ENCODE measurements at regions not wholly inside any gene's neighbourhood (a gene's known extent, or its start where the extent isn't known, plus 50 kb on each side); places are given as distances from the start of the nearest gene placed in this dataset.

DNA sequence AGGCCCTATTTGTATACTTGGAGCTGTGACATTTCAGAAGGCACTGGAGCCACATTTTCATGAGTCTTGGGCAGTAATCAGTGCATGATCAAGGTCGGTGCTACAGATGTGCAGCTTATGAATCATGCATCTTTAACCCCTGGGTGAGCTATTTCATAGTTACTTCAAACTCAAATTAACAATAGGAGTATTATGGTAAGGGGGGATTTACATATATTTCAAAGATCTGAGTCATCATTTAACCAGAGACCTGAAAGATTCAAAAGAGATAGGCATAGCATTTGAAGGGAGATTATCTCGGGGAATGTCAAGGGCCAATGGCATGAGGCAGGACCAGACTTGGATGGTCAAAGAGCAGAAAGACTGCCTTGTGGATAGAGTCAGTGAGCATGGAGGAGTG is 169.0 kb upstream of the GRIN3A start:
- Mint-ChIP-seq H3K9me3 (ENCODE audit: low read depth) (no peaks in the 10 kb centered on the region), H3K27ac (no peak overlapping the region), H3K36me3 (ENCODE audit: insufficient read depth) (no peaks in the 10 kb centered on the region), H3K27me3 (no peaks in the 10 kb centered on the region), H3K4me3 (ENCODE audit: low read depth) (no peak overlapping the region), H3K4me1 (ENCODE audit: low read depth) (no peaks in the 10 kb centered on the region)
- TF ChIP-seq CTCF (IDR thresholded peaks at IDR 0.05; ENCODE audit: unreplicated experiment): no peak
- no peak for DNase-seq (ENCODE audit: low spot score, unreplicated experiment)

DNA sequence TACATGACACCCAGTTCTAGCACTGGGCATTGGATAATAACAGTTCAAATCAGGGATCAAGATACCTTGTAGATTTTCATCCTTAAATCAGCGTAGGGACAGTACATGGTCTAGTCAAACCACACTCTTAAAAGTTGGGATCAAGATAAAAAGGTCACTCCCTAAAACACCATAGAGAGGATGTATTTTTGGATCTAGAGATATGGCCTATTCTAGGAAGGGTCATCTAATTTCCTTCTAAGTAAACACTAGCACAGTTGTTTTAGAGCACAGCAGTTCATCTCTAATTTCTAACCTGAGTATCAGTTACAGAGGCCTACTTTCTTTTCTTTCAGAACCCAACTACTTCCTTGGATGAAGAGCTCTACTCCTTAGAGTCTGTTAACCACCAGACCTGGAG is 166.4 kb upstream of the GRIN3A start:
- no peak for DNase-seq (ENCODE audit: low spot score, unreplicated experiment)
- Mint-ChIP-seq H3K4me3 (ENCODE audit: low read depth) (no peak overlapping the region), H3K27me3 (no peaks in the 10 kb centered on the region), H3K9me3 (ENCODE audit: low read depth) (no peaks in the 10 kb centered on the region), H3K4me1 (ENCODE audit: low read depth) (no peaks in the 10 kb centered on the region), H3K27ac (no peak overlapping the region), H3K36me3 (ENCODE audit: insufficient read depth) (no peaks in the 10 kb centered on the region)
- TF ChIP-seq CTCF (IDR thresholded peaks at IDR 0.05; ENCODE audit: unreplicated experiment): no peak

GRCh38 chr9:101902051-101902450 is 163.6 kb upstream of the GRIN3A start:
- no peaks in the 10 kb centered on the region for H3K9me3 Mint-ChIP-seq (ENCODE audit: low read depth)
- H3K36me3 Mint-ChIP-seq (ENCODE audit: insufficient read depth): no peaks in the 10 kb centered on the region

DNA sequence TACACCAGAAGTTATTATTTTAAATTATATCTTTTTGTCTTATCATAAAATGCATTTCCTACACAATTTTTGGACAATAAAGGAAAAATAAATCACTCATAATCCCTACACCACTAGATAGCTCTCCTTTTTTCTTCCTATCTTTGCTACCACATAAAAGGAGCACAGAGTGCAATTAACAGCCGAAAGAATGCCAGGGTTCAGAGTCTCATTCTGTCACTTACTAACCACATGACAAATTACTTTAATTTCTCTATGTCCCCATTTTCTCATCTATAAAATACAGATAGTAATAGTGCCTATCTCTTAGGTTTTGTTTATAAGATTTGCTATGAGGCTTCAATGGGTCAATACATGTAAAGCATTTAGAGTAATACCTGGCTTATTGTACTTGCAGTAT is 158.7 kb upstream of the GRIN3A start:
- DNase-seq (ENCODE audit: low spot score, unreplicated experiment): no peak
- H3K4me3 Mint-ChIP-seq (ENCODE audit: low read depth): no peak overlapping the region
- no peak overlapping the region for H3K27ac Mint-ChIP-seq
- no peaks in the 10 kb centered on the region for H3K4me1 Mint-ChIP-seq (ENCODE audit: low read depth)
- no peaks in the 10 kb centered on the region for H3K9me3 Mint-ChIP-seq (ENCODE audit: low read depth)
- H3K27me3 Mint-ChIP-seq: no peaks in the 10 kb centered on the region
- no peaks in the 10 kb centered on the region for H3K36me3 Mint-ChIP-seq (ENCODE audit: insufficient read depth)
- TF ChIP-seq CTCF (IDR thresholded peaks at IDR 0.05; ENCODE audit: unreplicated experiment): no peak

More at GRCh38 chr9:101902051-101902450, 163.6 kb upstream of the GRIN3A start:
- DNase-seq (ENCODE audit: low spot score, unreplicated experiment): no peak
- no peaks in the 10 kb centered on the region for H3K4me1 Mint-ChIP-seq (ENCODE audit: low read depth)
- H3K4me3 Mint-ChIP-seq (ENCODE audit: low read depth): no peak overlapping the region
- no peaks in the 10 kb centered on the region for H3K27me3 Mint-ChIP-seq
- H3K27ac Mint-ChIP-seq: no peak overlapping the region
- no peak for TF ChIP-seq CTCF (IDR thresholded peaks at IDR 0.05; ENCODE audit: unreplicated experiment)

GRCh38 chr9:101893661-101894646 is 155.5 kb upstream of the GRIN3A start:
- Mint-ChIP-seq H3K36me3 (ENCODE audit: insufficient read depth) (no peaks in the 10 kb centered on the region), H3K27me3 (no peaks in the 10 kb centered on the region), H3K9me3 (ENCODE audit: low read depth) (no peaks in the 10 kb centered on the region), H3K4me1 (ENCODE audit: low read depth) (no peaks in the 10 kb centered on the region), H3K4me3 (ENCODE audit: low read depth) (no peak overlapping the region), H3K27ac (no peak overlapping the region)
- no peak for DNase-seq (ENCODE audit: low spot score, unreplicated experiment)
- no peak for TF ChIP-seq CTCF (IDR thresholded peaks at IDR 0.05; ENCODE audit: unreplicated experiment)
